PC-3 (cell line): ENCODE measurements at regions not wholly inside any gene's neighbourhood (a gene's known extent, or its start where the extent isn't known, plus 50 kb on each side); places are given as distances from the start of the nearest gene placed in this dataset.

ENCODE experiments used
- CTCF ChIP-seq: fragments of 300-600 bp; sonication (generic); conservative IDR thresholded peaks from 2 replicates; pipeline ENCODE4 v1.5.1; 2017; ENCODE audit warnings: antibody characterized with exemption, low read depth, mild to moderate bottlenecking, low read length
- EZH2 ChIP-seq: fragments of 300-600 bp; sonication (generic); IDR thresholded peaks from one replicate; pipeline ENCODE4 v1.6.1; 2017; ENCODE audit warnings: antibody characterized with exemption, mild to moderate bottlenecking, low read length; ENCODE audit not compliant: unreplicated experiment

- TF ChIP-seq CTCF (no peak), EZH2 (no peak)
Measured at GRCh38 chr6:113464960-113465359, 392.2 kb upstream of the MARCKS start.
